ENCODE measurements at regions not wholly inside any gene's neighbourhood (a gene's known extent, or its start where the extent isn't known, plus 50 kb on each side); places are given as distances from the start of the nearest gene placed in this dataset.

DNA sequence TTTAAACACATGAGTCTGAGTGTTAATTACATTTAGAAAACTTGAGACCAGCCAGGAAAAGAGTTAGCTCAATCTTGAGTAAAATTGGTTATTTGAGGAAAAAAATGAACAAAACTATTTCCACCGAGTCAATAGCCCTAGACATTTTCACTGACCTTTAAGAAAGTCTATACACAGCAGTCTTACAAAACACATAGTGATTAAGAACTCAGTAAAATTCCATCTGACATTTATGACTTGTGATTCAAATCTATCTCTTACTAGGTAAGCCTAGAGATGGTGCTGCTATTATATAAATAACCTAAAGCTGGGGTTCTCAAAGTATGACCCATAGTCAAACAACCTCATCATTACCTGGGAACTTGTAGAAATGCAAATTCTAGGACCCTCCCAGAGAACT, 109.1 kb upstream of the COL8A1 start:
- TF ChIP-seq, protein P1, sequence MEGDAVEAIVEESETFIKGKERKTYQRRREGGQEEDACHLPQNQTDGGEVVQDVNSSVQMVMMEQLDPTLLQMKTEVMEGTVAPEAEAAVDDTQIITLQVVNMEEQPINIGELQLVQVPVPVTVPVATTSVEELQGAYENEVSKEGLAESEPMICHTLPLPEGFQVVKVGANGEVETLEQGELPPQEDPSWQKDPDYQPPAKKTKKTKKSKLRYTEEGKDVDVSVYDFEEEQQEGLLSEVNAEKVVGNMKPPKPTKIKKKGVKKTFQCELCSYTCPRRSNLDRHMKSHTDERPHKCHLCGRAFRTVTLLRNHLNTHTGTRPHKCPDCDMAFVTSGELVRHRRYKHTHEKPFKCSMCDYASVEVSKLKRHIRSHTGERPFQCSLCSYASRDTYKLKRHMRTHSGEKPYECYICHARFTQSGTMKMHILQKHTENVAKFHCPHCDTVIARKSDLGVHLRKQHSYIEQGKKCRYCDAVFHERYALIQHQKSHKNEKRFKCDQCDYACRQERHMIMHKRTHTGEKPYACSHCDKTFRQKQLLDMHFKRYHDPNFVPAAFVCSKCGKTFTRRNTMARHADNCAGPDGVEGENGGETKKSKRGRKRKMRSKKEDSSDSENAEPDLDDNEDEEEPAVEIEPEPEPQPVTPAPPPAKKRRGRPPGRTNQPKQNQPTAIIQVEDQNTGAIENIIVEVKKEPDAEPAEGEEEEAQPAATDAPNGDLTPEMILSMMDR (IDR thresholded peaks at IDR 0.05), result no peak
- TF ChIP-seq POLR2A (IDR thresholded peaks at IDR 0.05) (no peak), POLR2AphosphoS5 (IDR thresholded peaks at IDR 0.05) (no peak)
